AG04450 (cell line): ENCODE measurements at regions not wholly inside any gene's neighbourhood (a gene's known extent, or its start where the extent isn't known, plus 50 kb on each side); places are given as distances from the start of the nearest gene placed in this dataset.

Experiments used
- CTCF ChIA-PET: fragments of 300-600, 350-600 bp; formaldehyde crosslinking; extraction: SDS; loops from one replicate; lab custom pipeline; 2022; ENCODE audit warnings: antibody characterized with exemption, inconsistent platforms; lab: Charles Lee
- POLR2A ChIA-PET: fragments of 350-600 bp; formaldehyde crosslinking; extraction: SDS; loops from one replicate; lab custom pipeline; 2021; ENCODE audit warnings: antibody characterized with exemption, inconsistent platforms; lab: Yijun Ruan, JAX
- DNase-seq: peaks from one replicate; pipeline ENCODE4 v3.0.0-alpha.2; 2011; ENCODE audit warnings: low read depth, low spot score
- H3K27ac ChIP-seq: one replicate; pipeline ENCODE4 v1.5.1; 2012; ENCODE audit warnings: low read depth, low read length, control low read depth
- H3K27me3 ChIP-seq: one replicate; pipeline ENCODE4 v1.6.0; 2012; ENCODE audit warnings: low read length; ENCODE audit not compliant: control insufficient read depth, insufficient read depth
- H3K4me3 ChIP-seq: 2 replicates; pipeline ENCODE4 v1.5.1; 2011; ENCODE audit warnings: mild to moderate bottlenecking, low read depth, low read length, control low read depth
- H3K9me3 ChIP-seq: 2 replicates; pipeline ENCODE4 v1.5.1; 2012; ENCODE audit warnings: low read length; ENCODE audit not compliant: control insufficient read depth, insufficient read depth
- CTCF ChIP-seq: IDR thresholded peaks from 2 replicates; pipeline ENCODE4 v1.5.1; 2011; ENCODE audit warnings: low read depth, low read length, control low read depth, inconsistent platforms

GRCh38 chr14:71261206-71261605, 353.9 kb downstream of the PCNX1 start:
- POLR2A ChIA-PET, result no interaction called here
- CTCF ChIA-PET, result no interaction called here
- H3K4me3 ChIP-seq, result no peak overlapping the region
- H3K27me3 ChIP-seq, result no peaks in the 10 kb centered on the region
- no peak for TF ChIP-seq CTCF
- H3K27ac ChIP-seq, result no peak overlapping the region
- H3K9me3 ChIP-seq, result peaks cover 7% of the 10 kb centered on the region; the same call in 1 of the 2 replicates
- no peak for DNase-seq

GRCh38 chr14:71262441-71262840, 355.2 kb downstream of the PCNX1 start:
- TF ChIP-seq CTCF, result no peak
- H3K27ac ChIP-seq, result no peak overlapping the region
- no peak for DNase-seq
- no peak overlapping the region for H3K4me3 ChIP-seq
- H3K27me3 ChIP-seq, result no peaks in the 10 kb centered on the region
- ChIA-PET POLR2A (no interaction called here), CTCF (interaction anchor here (1.0 kb wide), 1 partner anchor 96 kb away, joined by 4 read pairs; no protein-coding TSS in a partner anchor)
- H3K9me3 ChIP-seq, result peaks cover 7% of the 10 kb centered on the region; the same call in 1 of the 2 replicates

- POLR2A ChIA-PET, result no interaction called here
- H3K9me3 ChIP-seq, result peaks cover 7% of the 10 kb centered on the region; the same call in 1 of the 2 replicates
- no peak overlapping the region for H3K4me3 ChIP-seq
- TF ChIP-seq CTCF, result no peak
- DNase-seq, result no peak
- CTCF ChIA-PET, result no interaction called here
- H3K27me3 ChIP-seq, result no peaks in the 10 kb centered on the region
- no peak overlapping the region for H3K27ac ChIP-seq
Measured at GRCh38 chr14:71264260-71264659, 357.0 kb downstream of the PCNX1 start.

- POLR2A ChIA-PET, result no interaction called here
- Histone ChIP-seq H3K27me3 (no peaks in the 10 kb centered on the region), H3K9me3 (peaks cover 7% of the 10 kb centered on the region; the same call in 1 of the 2 replicates), H3K27ac (no peak overlapping the region), H3K4me3 (no peak overlapping the region)
- no peak for TF ChIP-seq CTCF
- CTCF ChIA-PET, result no interaction called here
- no peak for DNase-seq
Measured at GRCh38 chr14:71267007-71267513, 359.8 kb downstream of the PCNX1 start.

- Histone ChIP-seq H3K27ac (no peak overlapping the region), H3K9me3 (peaks cover 7% of the 10 kb centered on the region; the same call in 1 of the 2 replicates), H3K4me3 (no peak overlapping the region), H3K27me3 (no peaks in the 10 kb centered on the region)
- ChIA-PET POLR2A (no interaction called here), CTCF (no interaction called here)
- no peak for TF ChIP-seq CTCF
- DNase-seq, result no peak
Measured at GRCh38 chr14:71267691-71268090, 360.4 kb downstream of the PCNX1 start.
